H1 (cell line): ENCODE measurements at regions not wholly inside any gene's neighbourhood (a gene's known extent, or its start where the extent isn't known, plus 50 kb on each side); places are given as distances from the start of the nearest gene placed in this dataset.

ENCODE experiments used
- CTCF ChIA-PET: fragments of 300-600 bp; sonication (Branson Sonifier 250); formaldehyde crosslinking; loops from one replicate; lab custom pipeline; 2021; ENCODE audit not compliant: partially characterized antibody; lab: Charles Lee
- POLR2A ChIA-PET: fragments of 300-600 bp; sonication (Branson Sonifier 250); formaldehyde crosslinking; loops from one replicate; lab custom pipeline; 2021; ENCODE audit warnings: inconsistent platforms; ENCODE audit not compliant: partially characterized antibody; lab: Charles Lee
- DNase-seq, 2 experiments: peaks; one replicate each; pipeline versions ENCODE4 v3.0.0 to v3.0.0-alpha.2; 2010 to 2022; ENCODE audit warnings: low spot score in 2 of 2, low read depth in 1 of 2, mixed read lengths in 1 of 2
- FAIRE-seq: peaks from 2 replicates; lab custom pipeline; 2011; peaks lifted over from hg19 to GRCh38; lab: Jason Lieb, UNC
- H2AFZ ChIP-seq: 2 replicates; pipeline ENCODE4 v1.8.1; 2012; ENCODE audit warnings: low read length, inconsistent platforms
- H2AK5ac ChIP-seq: 2 replicates; pipeline ENCODE4 v1.6.1; 2013; ENCODE audit warnings: low read depth, low read length
- H2BK120ac ChIP-seq: replicated peaks from 2 replicates; pipeline ENCODE3; 2013; ENCODE audit warnings: low read depth, low read length, inconsistent platforms
- H2BK12ac ChIP-seq: 2 replicates; pipeline ENCODE4 v1.6.1; 2013; ENCODE audit warnings: low read depth, low read length
- H2BK15ac ChIP-seq: 2 replicates; pipeline ENCODE4 v1.6.1; 2013; ENCODE audit warnings: low read length
- H2BK20ac ChIP-seq: 2 replicates; pipeline ENCODE4 v1.6.1; 2013; ENCODE audit warnings: low read length
- H2BK5ac ChIP-seq: 2 replicates; pipeline ENCODE4 v1.6.1; 2013; ENCODE audit warnings: low read depth, low read length
- H3K14ac ChIP-seq: 2 replicates; pipeline ENCODE4 v1.6.1; 2013; ENCODE audit warnings: inconsistent platforms; ENCODE audit not compliant: insufficient read length
- H3K18ac ChIP-seq: 2 replicates; pipeline ENCODE4 v1.6.1; 2013; ENCODE audit warnings: low read length; ENCODE audit errors: extremely low read depth
- H3K23ac ChIP-seq: 2 replicates; pipeline ENCODE4 v1.6.1; 2013; ENCODE audit warnings: inconsistent platforms; ENCODE audit not compliant: insufficient read length
- H3K23me2 ChIP-seq: 2 replicates; pipeline ENCODE4 v1.6.1; 2013; ENCODE audit warnings: low read depth, low read length
- H3K27ac ChIP-seq: 2 replicates; pipeline ENCODE4 v1.6.1; 2011; ENCODE audit warnings: low read depth, low read length, inconsistent platforms
- H3K27me3 ChIP-seq, 4 experiments: replicated peaks in 1 of 4; 1 replicate in 1 of 4; 2 replicates in 3 of 4; pipeline versions ENCODE4 v1.6.1 to v1.8.1; 2011 to 2013; ENCODE audit warnings: low read length in 3 of 4, mild to moderate bottlenecking in 3 of 4, inconsistent platforms in 2 of 4, mixed read lengths in 2 of 4, moderate library complexity in 1 of 4; ENCODE audit not compliant: control insufficient read depth in 3 of 4, insufficient read depth in 3 of 4; ENCODE audit errors: extremely low read depth in 1 of 4
- H3K36me3 ChIP-seq, 4 experiments: 2 replicates each; pipeline versions ENCODE4 v1.6.1 to v1.8.1; 2011 to 2013; ENCODE audit warnings: mild to moderate bottlenecking in 4 of 4, low read length in 3 of 4, moderate library complexity in 2 of 4, control low read depth in 1 of 4, inconsistent platforms in 1 of 4; ENCODE audit not compliant: insufficient read depth in 4 of 4, control insufficient read depth in 2 of 4
- H3K4ac ChIP-seq: replicated peaks from 2 replicates; pipeline ENCODE3; 2013; ENCODE audit warnings: low read length, low read depth, mixed read lengths, inconsistent platforms; ENCODE audit not compliant: insufficient read length
- H3K4me1 ChIP-seq, 4 experiments: replicated peaks in 1 of 4; 1 replicate in 1 of 4; 2 replicates in 3 of 4; pipeline versions ENCODE4 v1.6.1 to v1.8.1; 2011 to 2013; ENCODE audit warnings: low read length in 3 of 4, inconsistent platforms in 2 of 4, mixed read lengths in 1 of 4; ENCODE audit not compliant: insufficient read depth in 4 of 4, control insufficient read depth in 3 of 4
- H3K4me2 ChIP-seq, 2 experiments: 2 replicates each; pipeline versions ENCODE4 v1.6.1 to v1.8.1; 2011 to 2013; ENCODE audit warnings: low read depth in 2 of 2, low read length in 2 of 2, control low read depth in 1 of 2, inconsistent platforms in 1 of 2, mild to moderate bottlenecking in 1 of 2; ENCODE audit not compliant: insufficient read depth in 1 of 2
- H3K4me3 ChIP-seq, 4 experiments: fragments of 200-600, 300-600 bp in 1 of 4; sonication (generic), shearing (Covaris generic), sonication (Bioruptor Twin) in 1 of 4; 2 replicates each; pipeline versions ENCODE4 v1.5.1 to v1.8.1; 2011 to 2016; ENCODE audit warnings: low read length in 4 of 4, low read depth in 3 of 4, control low read depth in 2 of 4, inconsistent platforms in 2 of 4, mild to moderate bottlenecking in 2 of 4, mixed read lengths in 1 of 4, moderate library complexity in 1 of 4; ENCODE audit not compliant: insufficient read depth in 2 of 4; ENCODE audit errors: extremely low read depth in 1 of 4
- H3K56ac ChIP-seq: replicated peaks from 2 replicates; pipeline ENCODE3; 2013; ENCODE audit warnings: low read depth, mild to moderate bottlenecking, mixed read lengths, low read length, inconsistent platforms; ENCODE audit not compliant: insufficient read length
- H3K79me1 ChIP-seq: 2 replicates; pipeline ENCODE4 v1.6.1; 2013; ENCODE audit warnings: low read depth, low read length, control low read depth
- H3K79me2 ChIP-seq, 2 experiments: 2 replicates each; pipeline versions ENCODE4 v1.6.1 to v1.8.1; 2012 to 2013; ENCODE audit warnings: low read length in 2 of 2, mild to moderate bottlenecking in 2 of 2, inconsistent platforms in 1 of 2; ENCODE audit not compliant: insufficient read depth in 2 of 2, control insufficient read depth in 1 of 2
- H3K9ac ChIP-seq, 4 experiments: replicated peaks in 1 of 4; 1 replicate in 1 of 4; 2 replicates in 3 of 4; pipeline versions ENCODE4 v1.6.1 to v1.8.1; 2011 to 2013; ENCODE audit warnings: low read depth in 3 of 4, low read length in 3 of 4, control low read depth in 2 of 4, mild to moderate bottlenecking in 2 of 4, moderate library complexity in 2 of 4, inconsistent platforms in 1 of 4; ENCODE audit errors: extremely low read depth in 1 of 4
- H3K9me3 ChIP-seq, 2 experiments: 2 replicates each; pipeline versions ENCODE4 v1.6.1 to v1.8.1; 2012 to 2013; ENCODE audit warnings: mild to moderate bottlenecking in 2 of 2, moderate library complexity in 2 of 2, control low read depth in 1 of 2, inconsistent platforms in 1 of 2, low read depth in 1 of 2, low read length in 1 of 2, mixed read lengths in 1 of 2; ENCODE audit not compliant: insufficient read depth in 2 of 2
- H4K20me1 ChIP-seq, 2 experiments: replicated peaks in 1 of 2; 2 replicates each; pipeline versions ENCODE3 to v1.8.1; 2011 to 2013; ENCODE audit warnings: inconsistent platforms in 2 of 2, low read length in 2 of 2, mild to moderate bottlenecking in 1 of 2; ENCODE audit not compliant: insufficient read depth in 2 of 2, control insufficient read depth in 1 of 2
- H4K5ac ChIP-seq: 2 replicates; pipeline ENCODE4 v1.6.1; 2013; ENCODE audit warnings: low read length, low read depth, mixed read lengths, inconsistent platforms; ENCODE audit not compliant: insufficient read length
- H4K8ac ChIP-seq: 2 replicates; pipeline ENCODE4 v1.8.0; 2013; ENCODE audit warnings: mild to moderate bottlenecking, moderate library complexity, low read length, inconsistent platforms; ENCODE audit not compliant: insufficient read depth; ENCODE audit errors: extremely low read depth
- H4K91ac ChIP-seq: replicated peaks from 2 replicates; pipeline ENCODE3; 2013; ENCODE audit warnings: low read length, mixed read lengths, inconsistent platforms; ENCODE audit not compliant: insufficient read length
- CHD2 ChIP-seq: IDR thresholded peaks from 2 replicates; pipeline ENCODE4 v1.6.1; 2012; ENCODE audit warnings: low read length, improper control_type of control experiment
- EGR1 ChIP-seq: IDR thresholded peaks from 2 replicates; pipeline ENCODE4 v1.6.1; 2011; ENCODE audit warnings: low read depth, low read length, borderline replicate concordance
- JUND ChIP-seq: IDR thresholded peaks from 2 replicates; pipeline ENCODE4 v1.6.1; 2011; ENCODE audit warnings: mild to moderate bottlenecking, improper control_type of control experiment, low read length
- NANOG ChIP-seq: IDR thresholded peaks from 2 replicates; pipeline ENCODE4 v1.6.1; 2011; ENCODE audit warnings: low read length, low read depth, mild to moderate bottlenecking, inconsistent platforms; ENCODE audit not compliant: insufficient read depth, poor library complexity, severe bottlenecking
- POLR2AphosphoS5 ChIP-seq: IDR thresholded peaks from 2 replicates; pipeline ENCODE4 v1.6.1; 2011; ENCODE audit warnings: low read depth, low read length
- RFX5 ChIP-seq: IDR thresholded peaks from 2 replicates; pipeline ENCODE4 v1.6.1; 2011; ENCODE audit warnings: low read depth, low read length, improper control_type of control experiment, borderline replicate concordance
- RXRA ChIP-seq: IDR thresholded peaks from 2 replicates; pipeline ENCODE4 v1.6.1; 2011; ENCODE audit warnings: low read depth, mild to moderate bottlenecking, low read length, moderate library complexity; ENCODE audit not compliant: insufficient read depth
- SP4 ChIP-seq: IDR thresholded peaks from 2 replicates; pipeline ENCODE4 v1.6.1; 2012; ENCODE audit warnings: low read length, inconsistent platforms
- WGBS, 2 experiments: shearing (Covaris generic) in 1 of 2; methylation state at CpG; one replicate each; pipeline versions ENCODE4 v1.1.6 to v1.1.7; 2013 to 2015; ENCODE audit warnings: low lambda C conversion rate in 2 of 2, mixed read lengths in 2 of 2, inconsistent platforms in 1 of 2, low coverage in 1 of 2, missing lambda C conversion rate in 1 of 2; ENCODE audit not compliant: insufficient replicate concordance in 2 of 2, insufficient coverage in 1 of 2, insufficient read length in 1 of 2; ENCODE audit errors: extremely low coverage in 1 of 2, missing lambda C conversion rate in 1 of 2; 5-methylcytosine and 5-hydroxymethylcytosine counted together

DNA sequence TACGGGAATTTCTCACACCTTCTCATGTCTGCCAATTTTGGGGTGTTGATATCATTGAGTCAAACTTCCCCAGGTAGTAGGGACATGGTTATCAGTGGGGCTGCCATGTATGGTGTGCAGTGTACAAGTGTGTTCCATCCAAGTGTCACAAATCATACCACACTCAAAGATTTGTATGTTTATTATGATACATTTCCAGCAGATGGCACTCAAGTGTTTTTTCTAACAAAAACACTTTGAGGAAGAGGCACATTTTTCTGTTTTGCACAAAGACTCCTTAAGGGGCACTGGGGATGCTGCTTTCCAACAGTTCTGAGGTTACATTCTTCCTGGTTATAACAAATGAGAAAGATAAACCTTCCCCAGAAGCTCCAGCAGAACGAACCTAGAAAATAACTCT is 414.5 kb downstream of the REEP3 start:
- Histone ChIP-seq H4K8ac (no peak overlapping the region), H3K27ac (no peak overlapping the region), H3K18ac (no peak overlapping the region), H2BK20ac (no peak overlapping the region), H2AK5ac (no peak overlapping the region), H3K4ac (no peak overlapping the region), H3K36me3 (no peaks in the 10 kb centered on the region), H2BK15ac (no peak overlapping the region), H2BK120ac (no peak overlapping the region), H3K79me2 (no peaks in the 10 kb centered on the region), H3K4me3 (no peak overlapping the region), H3K9ac (no peak overlapping the region), H3K79me1 (no peaks in the 10 kb centered on the region), H4K91ac (no peak overlapping the region), H4K20me1 (no peaks in the 10 kb centered on the region), H4K5ac (no peak overlapping the region), H2BK12ac (no peak overlapping the region), H3K23ac (no peak overlapping the region), H3K9me3 (no peaks in the 10 kb centered on the region), H2BK5ac (no peak overlapping the region), H3K4me2 (no peak overlapping the region), H3K14ac (no peak overlapping the region), H3K56ac (no peak overlapping the region), H2AFZ (no peak overlapping the region), H3K4me1 (peaks cover 0 to 2% (median 0%) of the 10 kb centered on the region in 4 experiments; a peak in 1 of 7 replicates), H3K23me2 (no peaks in the 10 kb centered on the region), H3K27me3 (no peaks in the 10 kb centered on the region)
- POLR2A ChIA-PET: no interaction called here
- DNase-seq: no peak
- FAIRE-seq: no peak
- CTCF ChIA-PET: interaction anchor here (1.0 to 4.1 kb wide), 8 partner anchors 10 to 120 kb away, joined by 3 to 37 read pairs (median 4); no protein-coding TSS in a partner anchor
- WGBS, 2 experiments: 79% methylated on average over 2 of the region's 2 CpGs; no CpG with 5 or more reads in 1 of the 2 experiments
- no peak for TF ChIP-seq SP4
- no peak for TF ChIP-seq RXRA
- TF ChIP-seq NANOG: no peak
- no peak for TF ChIP-seq RFX5
- no peak for TF ChIP-seq JUND
- no peak for TF ChIP-seq POLR2AphosphoS5
- TF ChIP-seq CHD2: no peak
- TF ChIP-seq EGR1: no peak
